Caco-2 (cell line): ENCODE measurements at regions not wholly inside any gene's neighbourhood (a gene's known extent, or its start where the extent isn't known, plus 50 kb on each side); places are given as distances from the start of the nearest gene placed in this dataset.

Source experiments
- BruUV-seq: library from RNA; stranded (reverse); fragments of 400-500 nt; replicated peaks from 2 replicates; lab custom pipeline; 2021; lab: Mats Ljungman, UMichigan
- CTCF ChIA-PET: fragments of 300-600 bp; sonication (Branson Sonifier 250); formaldehyde crosslinking; loops from one replicate; lab custom pipeline; 2022; ENCODE audit warnings: antibody characterized with exemption; lab: Charles Lee
- POLR2A ChIA-PET: fragments of 300-600 bp; sonication (Branson Sonifier 250); formaldehyde crosslinking; loops from one replicate; lab custom pipeline; 2022; ENCODE audit warnings: antibody characterized with exemption; lab: Charles Lee
- DNase-seq, 2 experiments: peaks; one replicate each; pipeline versions ENCODE4 v3.0.0 to v3.0.0-alpha.2; 2020 to 2022
- H3K27me3 ChIP-seq: replicated peaks from 2 replicates; pipeline ENCODE4 v1.6.0; 2011; ENCODE audit warnings: low read length; ENCODE audit not compliant: control insufficient read depth, insufficient read depth
- H3K36me3 ChIP-seq: 2 replicates; pipeline ENCODE4 v1.5.1; 2011; ENCODE audit warnings: low read length; ENCODE audit not compliant: control insufficient read depth, insufficient read depth
- H3K4me1 ChIP-seq: fragments of 250-450 bp; sonication (Bioruptor Pico); 2 replicates; pipeline ENCODE4 v1.5.1; 2020; ENCODE audit warnings: mild to moderate bottlenecking
- H3K4me3 ChIP-seq: 2 replicates; pipeline ENCODE4 v1.5.1; 2011; ENCODE audit warnings: low read depth, mild to moderate bottlenecking, control low read depth, low read length
- H3K9me3 ChIP-seq: fragments of 250-450 bp; sonication (Bioruptor Pico); 2 replicates; pipeline ENCODE4 v1.5.1; 2020; ENCODE audit warnings: mild to moderate bottlenecking, moderate library complexity
- H3K27ac Mint-ChIP-seq: one replicate; pipeline ENCODE4 v1.8.0; 2022; ENCODE audit warnings: mixed read lengths; ENCODE audit not compliant: unreplicated experiment
- H3K27me3 Mint-ChIP-seq: one replicate; pipeline ENCODE4 v1.8.0; 2022; ENCODE audit warnings: mixed read lengths; ENCODE audit not compliant: insufficient read depth, unreplicated experiment
- H3K36me3 Mint-ChIP-seq: one replicate; pipeline ENCODE4 v1.8.0; 2022; ENCODE audit warnings: mild to moderate bottlenecking, mixed read lengths; ENCODE audit not compliant: insufficient read depth, unreplicated experiment
- H3K4me1 Mint-ChIP-seq: one replicate; pipeline ENCODE4 v1.8.0; 2022; ENCODE audit warnings: low read depth, mixed read lengths; ENCODE audit not compliant: unreplicated experiment
- H3K4me3 Mint-ChIP-seq: one replicate; pipeline ENCODE4 v1.8.0; 2022; ENCODE audit warnings: mild to moderate bottlenecking, moderate library complexity, mixed read lengths; ENCODE audit not compliant: unreplicated experiment
- H3K9me3 Mint-ChIP-seq: one replicate; pipeline ENCODE4 v1.8.0; 2022; ENCODE audit warnings: mixed read lengths; ENCODE audit not compliant: unreplicated experiment
- intact Hi-C: fragments of 100-400 bp; cut with micrococcal nuclease; formaldehyde crosslinking; loops from one replicate; pipeline ENCODE4 v1.10.0; 2022; ENCODE audit not compliant: unreplicated experiment
- TF ChIP-seq, protein P1 (sequence below), 2 experiments: fragments of 200-600 bp in 1 of 2; IDR thresholded peaks; 1 replicate in 1 of 2; 2 replicates in 1 of 2; pipeline versions ENCODE4 v1.5.1 to v1.8.0; 2011 to 2022; ENCODE audit warnings: antibody characterized with exemption in 1 of 2, control low read depth in 1 of 2, inconsistent platforms in 1 of 2, low read depth in 1 of 2, low read length in 1 of 2, mild to moderate bottlenecking in 1 of 2, moderate library complexity in 1 of 2; ENCODE audit not compliant: insufficient read depth in 1 of 2, severe bottlenecking in 1 of 2, unreplicated experiment in 1 of 2

DNA sequence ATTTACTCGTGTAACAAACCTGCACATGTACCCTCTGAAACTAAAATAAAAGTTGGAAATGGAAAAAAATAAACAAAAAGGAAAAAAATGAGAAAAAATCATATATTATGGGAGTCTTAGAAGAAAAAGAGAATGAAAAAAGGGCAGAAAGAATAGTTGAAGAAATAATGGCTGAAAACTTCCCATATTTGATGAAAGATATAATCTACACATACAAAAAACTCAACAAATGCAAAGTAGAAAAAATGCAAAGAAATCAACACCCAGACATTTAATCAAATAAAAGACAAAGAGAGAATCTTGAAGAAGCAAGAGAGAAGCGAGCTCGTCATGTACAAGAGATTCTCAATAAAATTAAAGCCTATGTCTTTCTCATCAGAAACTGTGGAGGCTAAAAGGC lies 73.8 kb downstream of the SLC25A46 start:
- no peak overlapping the region for H3K4me3 ChIP-seq
- no peaks in the 10 kb centered on the region for H3K4me1 Mint-ChIP-seq
- H3K27me3 Mint-ChIP-seq, result no peaks in the 10 kb centered on the region
- ChIA-PET CTCF (no interaction called here), POLR2A (no interaction called here)
- BruUV-seq, result no TSS peak
- H3K4me1 ChIP-seq, result no peaks in the 10 kb centered on the region
- H3K36me3 Mint-ChIP-seq, result no peaks in the 10 kb centered on the region
- no peaks in the 10 kb centered on the region for H3K9me3 Mint-ChIP-seq
- intact Hi-C loops, result no loop called here
- TF ChIP-seq, protein P1, sequence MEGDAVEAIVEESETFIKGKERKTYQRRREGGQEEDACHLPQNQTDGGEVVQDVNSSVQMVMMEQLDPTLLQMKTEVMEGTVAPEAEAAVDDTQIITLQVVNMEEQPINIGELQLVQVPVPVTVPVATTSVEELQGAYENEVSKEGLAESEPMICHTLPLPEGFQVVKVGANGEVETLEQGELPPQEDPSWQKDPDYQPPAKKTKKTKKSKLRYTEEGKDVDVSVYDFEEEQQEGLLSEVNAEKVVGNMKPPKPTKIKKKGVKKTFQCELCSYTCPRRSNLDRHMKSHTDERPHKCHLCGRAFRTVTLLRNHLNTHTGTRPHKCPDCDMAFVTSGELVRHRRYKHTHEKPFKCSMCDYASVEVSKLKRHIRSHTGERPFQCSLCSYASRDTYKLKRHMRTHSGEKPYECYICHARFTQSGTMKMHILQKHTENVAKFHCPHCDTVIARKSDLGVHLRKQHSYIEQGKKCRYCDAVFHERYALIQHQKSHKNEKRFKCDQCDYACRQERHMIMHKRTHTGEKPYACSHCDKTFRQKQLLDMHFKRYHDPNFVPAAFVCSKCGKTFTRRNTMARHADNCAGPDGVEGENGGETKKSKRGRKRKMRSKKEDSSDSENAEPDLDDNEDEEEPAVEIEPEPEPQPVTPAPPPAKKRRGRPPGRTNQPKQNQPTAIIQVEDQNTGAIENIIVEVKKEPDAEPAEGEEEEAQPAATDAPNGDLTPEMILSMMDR (IDR thresholded peaks at IDR 0.05; ENCODE audit: insufficient read depth in 1 of 2, low read depth in 1 of 2, low read length in 1 of 2, severe bottlenecking in 1 of 2, unreplicated experiment in 1 of 2), result no peak
- no peak overlapping the region for H3K4me3 Mint-ChIP-seq
- H3K36me3 ChIP-seq, result no peaks in the 10 kb centered on the region
- H3K27me3 ChIP-seq, result no peaks in the 10 kb centered on the region
- H3K27ac Mint-ChIP-seq, result no peak overlapping the region
- DNase-seq, result no peak
- no peaks in the 10 kb centered on the region for H3K9me3 ChIP-seq

DNA sequence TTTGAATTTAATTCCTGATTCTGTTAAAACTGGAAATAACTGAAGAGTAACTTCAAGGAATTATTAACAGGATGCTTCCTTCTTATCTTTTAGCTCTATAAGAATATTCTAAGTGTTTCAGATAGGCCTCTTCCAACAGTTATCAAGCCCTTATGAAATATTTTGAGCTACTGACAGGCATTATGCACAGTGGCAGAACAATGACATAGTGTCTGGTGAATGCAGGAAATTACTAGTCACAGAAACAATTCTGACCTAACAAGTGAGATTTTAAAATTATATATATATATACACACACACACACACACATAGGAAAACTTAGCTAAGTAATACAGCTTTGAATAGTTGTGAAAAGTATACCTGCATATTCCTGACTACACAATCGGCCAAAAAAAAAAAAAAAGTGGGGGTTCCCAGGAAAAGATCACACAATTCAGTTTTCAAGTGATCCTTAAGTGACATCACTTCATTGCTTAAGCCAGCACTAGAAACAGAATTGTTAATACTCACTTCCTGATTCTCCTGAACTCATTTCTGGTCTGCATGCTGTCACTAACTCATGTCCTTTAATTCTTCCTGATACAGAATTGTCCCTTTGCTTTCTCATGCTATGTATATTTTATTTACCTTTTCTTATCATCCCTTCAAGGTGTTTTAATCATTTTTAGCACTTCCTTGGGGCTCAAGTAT lies 77.3 kb downstream of the SLC25A46 start:
- Mint-ChIP-seq H3K4me1 (no peaks in the 10 kb centered on the region), H3K9me3 (no peaks in the 10 kb centered on the region), H3K36me3 (no peaks in the 10 kb centered on the region), H3K27ac (no peak overlapping the region), H3K4me3 (no peak overlapping the region), H3K27me3 (no peaks in the 10 kb centered on the region)
- Histone ChIP-seq H3K4me1 (no peaks in the 10 kb centered on the region), H3K27me3 (no peaks in the 10 kb centered on the region), H3K9me3 (no peaks in the 10 kb centered on the region), H3K4me3 (no peak overlapping the region), H3K36me3 (no peaks in the 10 kb centered on the region)
- ChIA-PET CTCF (no interaction called here), POLR2A (no interaction called here)
- no peak for DNase-seq
- TF ChIP-seq, protein P1 (IDR thresholded peaks at IDR 0.05; ENCODE audit: insufficient read depth in 1 of 2, low read depth in 1 of 2, low read length in 1 of 2, severe bottlenecking in 1 of 2, unreplicated experiment in 1 of 2), result no peak
- intact Hi-C loops, result no loop called here
- BruUV-seq, result no TSS peak

DNA sequence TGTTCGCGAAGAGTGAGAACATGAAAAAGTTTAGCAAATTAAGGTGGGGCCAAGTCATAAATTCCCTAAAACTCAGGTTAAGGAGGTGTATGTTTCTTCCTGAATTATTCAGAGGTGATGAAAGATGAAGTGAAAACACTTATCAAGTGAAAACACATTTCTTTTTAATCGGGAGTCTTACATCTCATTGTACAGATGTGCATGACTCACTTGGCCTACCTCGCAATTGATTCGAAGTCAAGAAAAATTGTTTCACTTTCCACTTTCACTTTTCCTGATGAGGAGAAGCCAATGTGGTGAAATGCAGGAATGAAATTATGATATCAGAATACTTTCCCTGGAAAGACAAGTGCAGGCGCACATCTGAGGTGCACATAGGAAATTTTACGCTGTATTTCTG lies 78.7 kb downstream of the SLC25A46 start:
- Mint-ChIP-seq H3K36me3 (no peaks in the 10 kb centered on the region), H3K27me3 (no peaks in the 10 kb centered on the region), H3K27ac (no peak overlapping the region), H3K4me1 (no peaks in the 10 kb centered on the region), H3K4me3 (no peak overlapping the region), H3K9me3 (no peaks in the 10 kb centered on the region)
- Histone ChIP-seq H3K4me1 (no peaks in the 10 kb centered on the region), H3K36me3 (no peaks in the 10 kb centered on the region), H3K9me3 (no peaks in the 10 kb centered on the region), H3K27me3 (no peaks in the 10 kb centered on the region), H3K4me3 (no peak overlapping the region)
- ChIA-PET CTCF (no interaction called here), POLR2A (no interaction called here)
- no peak for DNase-seq
- TF ChIP-seq, protein P1 (IDR thresholded peaks at IDR 0.05; ENCODE audit: insufficient read depth in 1 of 2, low read depth in 1 of 2, low read length in 1 of 2, severe bottlenecking in 1 of 2, unreplicated experiment in 1 of 2), result no peak
- intact Hi-C loops, result no loop called here
- no TSS peak for BruUV-seq
